HG03108 (cell line): ENCODE measurements at regions not wholly inside any gene's neighbourhood (a gene's known extent, or its start where the extent isn't known, plus 50 kb on each side); places are given as distances from the start of the nearest gene placed in this dataset.
"Not testable (repeated sequence)": the region's sequence is repeated elsewhere in the genome, so short reads cannot be mapped to it uniquely, and the experiment has no call there.

ENCODE experiments used
- ATAC-seq: cut with Tn5 transposase; IDR thresholded peaks from one replicate; pipeline ENCODE4 v1.9.1; 2021; ENCODE audit warnings: moderate library complexity; ENCODE audit not compliant: unreplicated experiment

- no peak for ATAC-seq
Measured at GRCh38 chr18:67455890-67456501, 60.5 kb downstream of the DSEL start.

DNA sequence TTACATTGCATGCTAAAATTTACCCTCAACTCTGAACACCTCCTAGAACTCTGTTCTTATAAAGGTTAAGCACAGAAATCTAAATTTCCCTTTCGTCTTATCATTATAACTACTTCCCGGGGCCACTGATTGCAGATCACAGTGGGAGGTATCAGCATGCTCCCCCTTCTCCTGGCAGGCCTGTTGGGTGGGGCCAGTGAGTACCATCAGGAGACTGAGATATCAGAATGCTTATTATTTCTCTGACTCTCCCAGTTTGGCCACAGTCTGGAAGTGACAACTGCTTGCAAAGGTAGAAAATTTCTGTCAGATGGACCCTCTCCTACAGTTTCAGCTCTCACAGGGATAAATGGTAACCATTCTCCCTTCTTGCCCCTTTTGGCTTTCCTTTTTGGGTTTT is 62.6 kb downstream of the DSEL start:
- ATAC-seq = no peak

- no peak for ATAC-seq
Measured at GRCh38 chr18:67451960-67452359, 64.6 kb downstream of the DSEL start.

- ATAC-seq = not testable (repeated sequence)
Measured at GRCh38 chr18:67451101-67451500, 65.4 kb downstream of the DSEL start.

DNA sequence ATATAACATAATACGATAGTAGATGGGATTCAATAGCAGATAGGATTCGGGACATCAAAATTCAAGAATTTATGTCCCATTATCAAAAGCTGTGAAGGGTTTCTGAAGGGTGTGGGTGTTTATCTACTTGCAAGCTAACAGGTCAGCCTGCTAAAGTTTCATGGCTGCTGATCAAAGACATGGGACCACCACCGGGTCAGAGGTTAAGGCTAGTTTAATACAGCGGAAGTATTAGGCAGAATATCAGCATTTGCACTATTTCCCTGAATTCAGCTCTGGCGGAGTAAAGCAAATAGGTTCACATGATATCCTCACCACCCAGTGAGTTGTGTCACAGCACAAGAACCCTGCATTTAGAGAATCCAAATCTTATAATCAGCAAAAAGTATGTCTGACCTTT is 82.5 kb downstream of the DSEL start:
- ATAC-seq = no peak

DNA sequence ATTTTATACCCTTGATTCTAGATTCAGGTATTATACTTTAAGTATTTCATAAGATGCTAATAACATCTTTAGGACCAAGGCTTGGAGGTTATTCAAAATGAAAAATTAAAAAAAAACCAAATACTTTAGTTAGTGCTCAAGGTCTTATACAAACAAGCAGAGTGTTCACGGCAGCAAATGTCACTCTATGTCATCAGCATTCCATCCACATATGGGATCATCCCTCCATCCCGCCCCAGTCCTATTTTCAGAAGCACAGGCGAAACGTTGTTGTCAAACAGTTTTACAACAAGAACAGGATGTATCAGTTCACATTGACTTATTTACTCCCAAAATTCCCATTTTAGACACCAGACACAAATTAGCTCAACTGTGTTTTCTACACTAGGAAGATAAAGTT is 83.7 kb downstream of the DSEL start:
- ATAC-seq = no peak

GRCh38 chr18:67428805-67429204 is 87.7 kb downstream of the DSEL start:
- ATAC-seq = no peak

DNA sequence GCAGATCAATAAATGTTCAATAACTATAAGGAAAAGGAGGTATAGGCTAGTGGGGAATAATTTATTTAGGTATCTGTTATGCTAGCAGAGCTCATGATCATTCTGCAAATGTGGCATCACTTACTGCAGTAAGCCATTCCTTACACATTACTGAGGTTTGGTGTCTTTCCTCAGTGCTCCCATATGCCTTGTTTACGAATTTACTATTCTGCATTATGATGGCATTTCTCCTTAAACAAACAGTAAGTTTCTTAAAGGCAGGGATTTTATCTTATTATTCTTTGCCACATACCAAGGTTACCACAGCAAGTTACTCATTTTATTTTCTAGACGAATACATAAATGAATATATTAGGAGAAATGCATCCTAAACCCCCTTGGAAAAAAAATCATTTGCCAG is 88.4 kb downstream of the DSEL start:
- no peak for ATAC-seq

DNA sequence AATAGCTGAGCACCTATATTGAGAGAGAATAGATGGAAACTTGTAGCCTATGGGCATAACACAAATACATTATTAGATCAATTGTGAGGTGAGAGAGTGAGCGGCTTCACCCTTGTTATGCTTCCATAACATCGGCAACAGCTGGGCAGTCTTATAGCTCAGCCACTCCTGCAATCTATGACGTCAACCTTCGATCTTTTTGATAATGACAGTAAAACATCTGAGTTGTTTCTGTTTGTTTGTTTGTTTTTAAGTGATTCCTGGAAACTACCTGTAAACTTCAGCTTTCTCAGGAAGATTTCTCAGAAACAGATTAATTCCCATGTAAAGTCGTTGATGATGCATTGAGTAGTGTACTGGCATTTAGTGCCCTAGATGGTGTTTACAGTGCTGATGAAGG is 90.0 kb downstream of the DSEL start:
- no peak for ATAC-seq

- no peak for ATAC-seq
Measured at GRCh38 chr18:67425672-67426071, 90.8 kb downstream of the DSEL start.

DNA sequence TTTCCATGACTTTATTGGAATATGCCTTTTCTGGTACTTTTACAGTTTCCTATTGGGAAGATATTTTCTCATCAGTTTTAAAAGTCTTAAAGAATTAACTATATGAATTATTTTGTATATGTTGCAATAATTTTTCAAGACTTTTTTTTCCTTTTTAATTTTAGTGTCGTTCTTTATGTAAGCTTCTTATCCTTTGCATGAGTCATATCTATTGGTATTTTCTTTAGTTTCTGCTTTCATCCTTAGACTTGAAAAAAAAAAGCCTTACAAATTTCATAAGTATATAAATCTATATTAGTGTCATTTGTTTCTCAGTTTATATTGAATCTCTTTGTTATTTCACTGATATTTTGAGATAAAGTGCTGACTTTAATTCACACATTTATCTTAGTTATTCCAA is 94.9 kb downstream of the DSEL start:
- no peak for ATAC-seq

- ATAC-seq = peak; percentile 66
Measured at GRCh38 chr18:67417864-67418523, 98.5 kb downstream of the DSEL start.

DNA sequence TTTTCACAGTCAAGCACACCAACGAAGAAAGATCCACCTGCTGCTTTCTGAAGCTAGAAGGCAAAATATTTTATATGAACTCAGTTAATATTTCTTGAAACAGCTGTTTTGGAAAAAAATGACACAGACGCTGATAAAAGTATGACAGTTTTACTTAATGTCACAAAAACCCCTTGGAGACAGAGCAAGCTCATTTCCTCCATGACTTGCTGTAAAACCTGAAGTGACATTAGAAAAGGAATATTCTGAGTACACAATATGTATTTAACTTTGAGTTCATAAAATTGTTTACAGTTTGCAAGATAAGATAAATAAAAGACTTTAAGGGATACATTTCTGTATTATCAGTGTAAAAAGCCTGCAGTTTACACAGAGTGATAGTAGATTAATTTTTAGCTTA is 105.4 kb downstream of the DSEL start:
- ATAC-seq = no peak

DNA sequence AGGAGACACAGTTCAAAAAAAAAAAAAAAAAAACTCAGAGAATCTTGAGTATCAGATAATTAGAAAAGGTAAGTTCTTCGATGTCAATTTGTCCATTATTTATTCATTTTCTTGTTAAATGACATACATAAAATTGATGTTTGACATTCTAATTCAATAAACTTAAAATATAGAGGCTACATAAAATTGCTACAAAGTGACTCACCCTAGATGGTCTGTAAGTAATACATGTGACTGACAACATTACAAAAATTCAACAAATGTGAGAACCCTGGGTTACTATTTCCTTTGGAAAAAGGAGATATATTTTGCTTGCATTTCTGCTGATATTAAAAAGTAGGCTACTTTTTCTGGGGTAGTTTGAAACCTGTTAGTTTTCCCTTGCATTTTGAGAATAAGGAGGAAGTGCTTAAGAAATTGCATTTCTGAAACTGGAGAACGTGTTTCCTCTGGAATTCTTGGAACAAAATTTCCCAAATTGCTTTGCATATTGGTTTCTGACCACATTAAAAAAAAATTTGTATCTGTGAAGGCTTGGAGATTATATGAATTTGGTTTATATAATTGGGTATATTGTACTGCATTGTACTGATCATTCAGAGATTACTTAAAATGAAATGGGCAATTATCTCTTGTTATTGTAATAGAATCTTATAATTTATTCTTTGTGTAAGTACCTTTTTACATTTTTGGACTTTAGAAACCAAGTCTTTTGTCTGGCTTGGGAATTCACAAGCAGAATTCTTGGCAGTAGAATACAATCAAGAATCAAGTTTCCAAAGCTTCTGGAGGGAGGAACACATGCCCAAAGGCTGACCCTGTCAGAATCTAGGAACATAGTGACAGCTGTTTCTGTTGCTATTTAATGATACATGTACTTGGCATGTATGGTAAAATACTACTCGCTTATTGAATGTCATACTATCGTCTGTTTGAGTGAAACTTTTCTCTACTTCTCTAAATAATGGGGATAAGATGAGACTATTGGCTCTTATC is 106.1 kb downstream of the DSEL start:
- ATAC-seq = no peak

GRCh38 chr18:67408240-67408639 is 108.3 kb downstream of the DSEL start:
- no peak for ATAC-seq

GRCh38 chr18:67406714-67407113 is 109.8 kb downstream of the DSEL start:
- no peak for ATAC-seq

GRCh38 chr18:67402543-67402942 is 114.0 kb downstream of the DSEL start:
- no peak for ATAC-seq

- no peak for ATAC-seq
Measured at GRCh38 chr18:67400502-67401117, 115.9 kb downstream of the DSEL start.

GRCh38 chr18:67386032-67386431 is 130.5 kb downstream of the DSEL start:
- ATAC-seq = no peak

DNA sequence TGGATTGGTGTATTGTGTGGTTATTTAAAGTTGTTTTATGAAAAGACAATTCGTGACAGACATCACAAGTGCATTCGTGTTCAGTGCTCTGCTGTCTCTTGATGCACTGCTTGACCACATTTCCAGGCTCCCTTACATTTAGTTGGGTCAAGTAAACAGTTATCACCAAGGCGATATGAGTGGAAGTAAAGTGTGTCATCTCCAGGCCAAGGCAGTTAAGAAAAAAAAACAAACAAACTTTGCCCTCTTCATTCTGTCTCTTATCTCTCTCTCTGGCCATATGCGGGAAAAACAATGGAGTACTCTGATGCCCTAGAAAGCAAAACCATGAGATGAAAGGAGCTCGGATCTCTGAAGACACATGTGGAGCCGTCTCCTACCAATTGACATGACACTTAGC is 131.1 kb downstream of the DSEL start:
- no peak for ATAC-seq

DNA sequence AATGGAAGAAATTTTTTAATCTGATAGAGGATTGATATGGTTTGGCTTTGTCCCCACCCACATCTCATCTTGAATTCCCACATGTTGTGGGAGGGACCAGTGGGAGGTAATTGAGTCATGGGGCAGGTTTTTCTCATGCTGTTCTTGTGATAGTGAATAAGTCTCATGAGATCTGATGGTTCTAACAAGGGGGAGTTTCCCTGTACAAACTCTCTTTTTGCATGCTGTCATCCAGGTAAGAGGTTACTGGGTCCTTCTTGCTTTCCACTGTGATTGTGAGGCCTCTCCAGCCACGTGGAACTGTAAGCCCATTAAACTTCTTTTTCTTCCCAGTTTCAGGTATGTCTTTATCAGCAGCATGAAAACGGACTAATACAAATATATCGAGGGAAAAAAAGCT is 132.5 kb downstream of the DSEL start:
- ATAC-seq = not testable (repeated sequence)
